Esophagus muscularis mucosa (tissue), 4 donors: ENCODE measurements at regions not wholly inside any gene's neighbourhood (a gene's known extent, or its start where the extent isn't known, plus 50 kb on each side); places are given as distances from the start of the nearest gene placed in this dataset.
"Not testable (repeated sequence)": the region's sequence is repeated elsewhere in the genome, so short reads cannot be mapped to it uniquely, and the experiment has no call there.

Experiments used
- DNase-seq: peaks from one replicate; pipeline ENCODE4 v3.0.0-alpha.2; 2017; ENCODE audit errors: extremely low spot score
- H3K27ac ChIP-seq, 4 donors: fragments of 200-600 bp; sonication (generic); replicated peaks in 1 of 4; 1 replicate in 3 of 4; 2 replicates in 1 of 4; pipeline ENCODE4 v1.5.1; 2016 to 2019; ENCODE audit warnings: mild to moderate bottlenecking in 1 of 4
- H3K27me3 ChIP-seq, 4 donors: fragments of 200-600 bp; sonication (generic); one replicate each; pipeline versions ENCODE4 v1.5.1 to v1.6.0; 2016 to 2019
- H3K36me3 ChIP-seq, 4 donors: fragments of 200-600 bp; sonication (generic); one replicate each; pipeline ENCODE4 v1.5.1; 2016 to 2019
- H3K4me1 ChIP-seq, 4 donors: fragments of 200-600 bp; sonication (generic); one replicate each; pipeline ENCODE4 v1.5.1; 2016 to 2019
- H3K4me3 ChIP-seq, 4 donors: fragments of 200-600 bp; sonication (generic); 1 replicate in 2 of 4; 2 replicates in 2 of 4; pipeline ENCODE4 v1.5.1; 2016 to 2019; ENCODE audit warnings: mild to moderate bottlenecking in 4 of 4, moderate library complexity in 1 of 4
- H3K9me3 ChIP-seq, 4 donors: fragments of 200-600 bp; sonication (generic); 1 replicate in 3 of 4; 2 replicates in 1 of 4; pipeline ENCODE4 v1.5.1; 2016 to 2019
- WGBS: methylation state at CpG from one replicate; pipeline ENCODE4 v1.1.5; 2018; 5-methylcytosine and 5-hydroxymethylcytosine counted together
- intact Hi-C: fragments of 100-400 bp; cut with DNase I; formaldehyde crosslinking; loops from one replicate; pipeline ENCODE4 v1.15.1; 2023

- H3K9me3 ChIP-seq, H3K4me3 ChIP-seq, H3K4me1 ChIP-seq, H3K27me3 ChIP-seq, H3K27ac ChIP-seq, intact Hi-C loops, DNase-seq: not testable (repeated sequence)
- WGBS: over 99% methylated on average over 6 of the region's 8 CpGs
- peaks cover 19 to 71% (median 42%) of the 10 kb centered on the region in 4 donors for H3K36me3 ChIP-seq
Measured at GRCh38 chr17:64800987-64801386, 118.3 kb downstream of the LRRC37A3 start.

- H3K27ac ChIP-seq, H3K4me3 ChIP-seq, intact Hi-C loops, H3K9me3 ChIP-seq, H3K4me1 ChIP-seq, H3K27me3 ChIP-seq, DNase-seq: not testable (repeated sequence)
- 94% methylated on average over 14 of the region's 21 CpGs for WGBS
- H3K36me3 ChIP-seq: peaks cover 19 to 75% (median 42%) of the 10 kb centered on the region in 4 donors
Measured at GRCh38 chr17:64800361-64800895, 118.8 kb downstream of the LRRC37A3 start.

GRCh38 chr17:64799543-64800188 lies 119.6 kb downstream of the LRRC37A3 start:
- DNase-seq, H3K4me1 ChIP-seq, H3K9me3 ChIP-seq, H3K27me3 ChIP-seq, intact Hi-C loops, H3K4me3 ChIP-seq, H3K27ac ChIP-seq: not testable (repeated sequence)
- 87% methylated on average over 7 of the region's 13 CpGs for WGBS
- peaks cover 19 to 78% (median 42%) of the 10 kb centered on the region in 4 donors for H3K36me3 ChIP-seq

GRCh38 chr17:64798961-64799360 lies 120.3 kb downstream of the LRRC37A3 start:
- H3K4me3 ChIP-seq, H3K4me1 ChIP-seq, H3K9me3 ChIP-seq, intact Hi-C loops, DNase-seq, H3K27me3 ChIP-seq, H3K27ac ChIP-seq: not testable (repeated sequence)
- H3K36me3 ChIP-seq: peaks cover 25 to 80% (median 47%) of the 10 kb centered on the region in 4 donors
- 83% methylated on average over 1 of the region's 1 CpG for WGBS

- H3K9me3 ChIP-seq, H3K4me3 ChIP-seq, H3K27me3 ChIP-seq, H3K4me1 ChIP-seq, H3K27ac ChIP-seq, DNase-seq, intact Hi-C loops: not testable (repeated sequence)
- H3K36me3 ChIP-seq: peaks cover 26 to 79% (median 48%) of the 10 kb centered on the region in 4 donors
- WGBS: 66% methylated on average over 3 of the region's 5 CpGs
Measured at GRCh38 chr17:64798489-64798790, 120.8 kb downstream of the LRRC37A3 start.

- H3K9me3 ChIP-seq, H3K27ac ChIP-seq, intact Hi-C loops, H3K4me3 ChIP-seq, H3K4me1 ChIP-seq, DNase-seq, H3K27me3 ChIP-seq: not testable (repeated sequence)
- 77% methylated on average over 8 of the region's 15 CpGs for WGBS
- H3K36me3 ChIP-seq: peaks cover 25 to 77% (median 45%) of the 10 kb centered on the region in 4 donors
Measured at GRCh38 chr17:64797746-64798488, 121.4 kb downstream of the LRRC37A3 start.

- 100% methylated on average over 1 of the region's 1 CpG for WGBS
- H3K27ac ChIP-seq, intact Hi-C loops: not testable (repeated sequence)
Measured at GRCh38 chr17:64795342-64795741, 123.9 kb downstream of the LRRC37A3 start.

GRCh38 chr17:64794548-64795274 lies 124.6 kb downstream of the LRRC37A3 start:
- intact Hi-C loops, H3K4me1 ChIP-seq, H3K4me3 ChIP-seq, H3K27me3 ChIP-seq, DNase-seq, H3K9me3 ChIP-seq: not testable (repeated sequence)
- WGBS: 86% methylated on average over 16 of the region's 16 CpGs
- peaks cover 23 to 79% (median 43%) of the 10 kb centered on the region in 4 donors for H3K36me3 ChIP-seq
- H3K27ac ChIP-seq: peak overlapping the region in 2 of 4 donors; percentile 39 to 62

More at GRCh38 chr17:64795342-64795741, 123.9 kb downstream of the LRRC37A3 start:
- not testable (repeated sequence) for H3K9me3 ChIP-seq, DNase-seq, H3K4me1 ChIP-seq, H3K27me3 ChIP-seq, H3K4me3 ChIP-seq
- H3K36me3 ChIP-seq: peaks cover 24 to 80% (median 45%) of the 10 kb centered on the region in 4 donors

GRCh38 chr17:64794113-64794512 lies 125.2 kb downstream of the LRRC37A3 start:
- WGBS: 83% methylated on average over 4 of the region's 4 CpGs

More at GRCh38 chr17:64794113-64794512, 125.2 kb downstream of the LRRC37A3 start:
- H3K4me1 ChIP-seq, H3K9me3 ChIP-seq, H3K27me3 ChIP-seq, DNase-seq, intact Hi-C loops, H3K4me3 ChIP-seq: not testable (repeated sequence)
- Histone ChIP-seq H3K36me3 (peaks cover 19 to 79% (median 41%) of the 10 kb centered on the region in 4 donors), H3K27ac (peak overlapping the region in 3 of 4 donors; percentile 14 to 62 (median 39))
